ENCODE measurements at regions not wholly inside any gene's neighbourhood (a gene's known extent, or its start where the extent isn't known, plus 50 kb on each side); places are given as distances from the start of the nearest gene placed in this dataset.

- TF ChIP-seq CTCF (IDR thresholded peaks at IDR 0.05; ENCODE audit: low read length) (no peak), EZH2phosphoT487 (IDR thresholded peaks at IDR 0.05; ENCODE audit: low read length) (no peak)
These were observed 63.7 kb upstream of the RIMS1 start for GRCh38 chr6:71822625-71823024.

Measured in MM.1S (cell line).